ENCODE measurements at regions not wholly inside any gene's neighbourhood (a gene's known extent, or its start where the extent isn't known, plus 50 kb on each side); places are given as distances from the start of the nearest gene placed in this dataset.

DNA sequence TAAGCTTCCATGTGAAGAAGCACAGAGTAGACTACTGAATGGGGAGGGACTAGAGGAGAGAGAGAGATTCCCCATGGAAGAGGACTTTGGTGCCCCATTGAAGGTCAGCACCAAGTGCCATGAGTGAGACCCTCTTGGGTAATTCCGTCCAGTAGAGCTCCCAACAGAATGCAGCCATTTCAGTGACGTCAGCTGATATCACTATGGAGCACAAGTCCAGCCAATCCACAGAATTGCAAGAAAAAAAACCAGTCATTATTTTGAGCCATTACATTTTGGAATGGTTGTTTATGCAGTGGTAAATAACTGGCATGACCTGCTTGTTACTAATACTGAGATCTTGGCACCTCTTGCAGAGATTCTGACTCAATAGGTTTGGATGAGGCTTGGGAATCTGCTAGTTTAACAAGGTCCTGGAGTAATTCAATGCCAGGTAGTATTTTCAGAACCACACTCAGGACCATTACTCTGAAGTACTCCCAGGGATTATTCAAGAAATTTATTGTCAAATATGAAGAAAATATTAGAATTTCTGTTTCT is 52.6 kb upstream of the SP8 start:
- H3K36me3 ChIP-seq (ENCODE audit: insufficient read depth, low read length) = no peaks in the 10 kb centered on the region
- peaks cover 0 to 1% of the 10 kb centered on the region in 2 donors for H3K27me3 Mint-ChIP-seq
- H3K27me3 ChIP-seq (ENCODE audit: insufficient read depth, low read length) = no peaks in the 10 kb centered on the region
- no peaks in the 10 kb centered on the region for H3K4me1 ChIP-seq (ENCODE audit: insufficient read depth, low read length)
- no peak overlapping the region for H3K27ac ChIP-seq (ENCODE audit: low read depth, low read length)
- H3K36me3 Mint-ChIP-seq = no peaks in the 10 kb centered on the region
- no peak overlapping the region for H3K27ac Mint-ChIP-seq
- H3K4me3 ChIP-seq (ENCODE audit: low read length in 2 of 2) = no peak overlapping the region
- intact Hi-C loops (cut with micrococcal nuclease) = no loop called here
- peaks cover 0 to 3% (median 0%) of the 10 kb centered on the region in 8 donors for H3K9me3 Mint-ChIP-seq
- no peak for DNase-seq
- H3K9me3 ChIP-seq (ENCODE audit: control insufficient read depth in 1 of 2, low read length in 2 of 2) = no peaks in the 10 kb centered on the region
- ChIA-PET CTCF (ENCODE audit: partially characterized antibody) (no interaction called here), POLR2A (ENCODE audit: partially characterized antibody) (no interaction called here)
- H3K4me1 Mint-ChIP-seq = no peaks in the 10 kb centered on the region
- H3K4me3 Mint-ChIP-seq = no peak overlapping the region

DNA sequence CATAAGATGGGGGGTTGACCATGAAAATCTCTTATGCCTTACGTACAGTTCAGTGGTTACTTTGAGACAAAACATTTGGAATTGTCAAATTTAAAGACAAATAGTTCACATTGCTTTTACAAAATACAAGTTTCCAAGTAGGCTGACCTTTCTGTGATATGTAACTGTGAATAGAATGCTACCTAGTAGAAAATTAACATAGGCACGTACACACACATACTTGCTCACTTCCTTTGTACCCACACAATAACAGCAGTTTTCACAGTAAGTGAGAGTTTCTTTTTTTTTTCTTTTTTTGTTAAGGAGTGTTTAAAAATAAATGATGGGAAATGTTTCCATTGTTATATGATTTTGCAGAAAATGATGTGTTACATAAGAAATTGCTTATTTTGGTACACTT is 53.3 kb upstream of the SP8 start:
- H3K4me3 Mint-ChIP-seq = no peak overlapping the region
- CTCF ChIA-PET (ENCODE audit: partially characterized antibody) = interaction anchor here (0.6 kb wide), 1 partner anchor 36 kb away, joined by 4 read pairs; no protein-coding TSS in a partner anchor

DNA sequence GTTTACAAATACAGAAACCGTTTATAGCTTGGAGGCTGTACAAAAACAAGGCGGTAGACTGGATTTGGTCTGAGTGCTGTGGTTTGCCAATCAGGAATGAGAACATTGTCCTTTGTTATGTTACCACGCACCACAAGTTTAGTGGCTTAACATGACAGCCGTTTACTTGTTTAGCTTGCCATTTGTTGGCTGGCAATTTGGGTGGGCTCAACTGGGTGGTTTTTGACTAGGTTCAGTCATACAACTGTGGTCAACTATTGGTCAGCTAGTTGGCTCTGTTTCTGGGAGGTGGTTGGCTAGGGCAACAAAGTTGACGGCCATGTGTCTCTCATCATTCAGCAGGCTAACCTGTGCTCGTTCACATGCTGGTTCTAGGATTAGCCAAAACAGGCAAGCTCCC is 60.1 kb upstream of the SP8 start:
- Mint-ChIP-seq H3K36me3 (no peaks in the 10 kb centered on the region), H3K27ac (no peak overlapping the region), H3K4me1 (no peaks in the 10 kb centered on the region), H3K9me3 (peaks cover 0 to 3% (median 0%) of the 10 kb centered on the region in 8 donors), H3K4me3 (no peak overlapping the region), H3K27me3 (peaks cover 0 to 5% of the 10 kb centered on the region in 2 donors)
- Histone ChIP-seq H3K4me3 (ENCODE audit: low read length in 2 of 2) (no peak overlapping the region), H3K27ac (ENCODE audit: low read depth, low read length) (no peak overlapping the region), H3K27me3 (ENCODE audit: insufficient read depth, low read length) (no peaks in the 10 kb centered on the region), H3K9me3 (ENCODE audit: control insufficient read depth in 1 of 2, low read length in 2 of 2) (no peaks in the 10 kb centered on the region), H3K4me1 (ENCODE audit: insufficient read depth, low read length) (no peaks in the 10 kb centered on the region), H3K36me3 (ENCODE audit: insufficient read depth, low read length) (no peaks in the 10 kb centered on the region)
- CTCF ChIA-PET (ENCODE audit: partially characterized antibody) = no interaction called here
- no peak for DNase-seq
- intact Hi-C loops (cut with micrococcal nuclease) = no loop called here
- POLR2A ChIA-PET (ENCODE audit: partially characterized antibody) = no interaction called here

More for the DNA sequence above, 53.3 kb upstream of the SP8 start:
- H3K9me3 ChIP-seq (ENCODE audit: control insufficient read depth in 1 of 2, low read length in 2 of 2) = no peaks in the 10 kb centered on the region
- Mint-ChIP-seq H3K4me1 (no peaks in the 10 kb centered on the region), H3K27ac (no peak overlapping the region), H3K36me3 (no peaks in the 10 kb centered on the region), H3K27me3 (peaks cover 0 to 1% of the 10 kb centered on the region in 2 donors), H3K9me3 (peaks cover 0 to 2% (median 0%) of the 10 kb centered on the region in 8 donors)
- POLR2A ChIA-PET (ENCODE audit: partially characterized antibody) = no interaction called here
- intact Hi-C loops (cut with micrococcal nuclease) = no loop called here
- H3K4me3 ChIP-seq (ENCODE audit: low read length in 2 of 2) = no peak overlapping the region
- DNase-seq = no peak
- no peaks in the 10 kb centered on the region for H3K4me1 ChIP-seq (ENCODE audit: insufficient read depth, low read length)
- H3K27me3 ChIP-seq (ENCODE audit: insufficient read depth, low read length) = no peaks in the 10 kb centered on the region
- no peak overlapping the region for H3K27ac ChIP-seq (ENCODE audit: low read depth, low read length)
- H3K36me3 ChIP-seq (ENCODE audit: insufficient read depth, low read length) = no peaks in the 10 kb centered on the region

DNA sequence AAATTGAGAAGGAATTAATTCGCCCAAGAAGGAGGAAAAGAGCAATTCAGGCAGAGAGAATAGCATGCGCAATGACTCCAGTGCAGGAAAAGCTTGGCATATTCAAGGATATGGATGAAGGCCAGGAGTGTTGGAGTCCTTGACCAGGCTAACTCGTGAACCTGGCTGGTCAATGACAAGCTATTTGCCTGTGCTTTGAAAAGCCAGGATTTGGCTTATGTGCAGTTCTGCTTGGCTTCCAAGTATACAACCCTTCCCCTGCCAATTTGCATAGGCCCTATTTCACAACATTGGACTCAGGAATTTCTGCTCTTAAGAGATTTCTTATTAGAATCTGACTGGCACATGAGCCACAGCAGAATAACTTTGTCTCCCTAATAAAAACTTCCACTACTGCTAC is 72.3 kb upstream of the SP8 start:
- Mint-ChIP-seq H3K27ac (no peak overlapping the region), H3K36me3 (no peaks in the 10 kb centered on the region), H3K27me3 (no peaks in the 10 kb centered on the region), H3K4me1 (no peaks in the 10 kb centered on the region), H3K9me3 (no peaks in the 10 kb centered on the region), H3K4me3 (no peak overlapping the region)
- POLR2A ChIA-PET (ENCODE audit: partially characterized antibody) = no interaction called here
- no peaks in the 10 kb centered on the region for H3K27me3 ChIP-seq (ENCODE audit: insufficient read depth, low read length)
- CTCF ChIA-PET (ENCODE audit: partially characterized antibody) = no interaction called here
- H3K4me3 ChIP-seq (ENCODE audit: low read length in 2 of 2) = no peak overlapping the region
- H3K36me3 ChIP-seq (ENCODE audit: insufficient read depth, low read length) = no peaks in the 10 kb centered on the region
- no peak overlapping the region for H3K27ac ChIP-seq (ENCODE audit: low read depth, low read length)
- intact Hi-C loops (cut with micrococcal nuclease) = no loop called here
- H3K9me3 ChIP-seq (ENCODE audit: control insufficient read depth in 1 of 2, low read length in 2 of 2) = no peaks in the 10 kb centered on the region
- DNase-seq = no peak
- no peaks in the 10 kb centered on the region for H3K4me1 ChIP-seq (ENCODE audit: insufficient read depth, low read length)

DNA sequence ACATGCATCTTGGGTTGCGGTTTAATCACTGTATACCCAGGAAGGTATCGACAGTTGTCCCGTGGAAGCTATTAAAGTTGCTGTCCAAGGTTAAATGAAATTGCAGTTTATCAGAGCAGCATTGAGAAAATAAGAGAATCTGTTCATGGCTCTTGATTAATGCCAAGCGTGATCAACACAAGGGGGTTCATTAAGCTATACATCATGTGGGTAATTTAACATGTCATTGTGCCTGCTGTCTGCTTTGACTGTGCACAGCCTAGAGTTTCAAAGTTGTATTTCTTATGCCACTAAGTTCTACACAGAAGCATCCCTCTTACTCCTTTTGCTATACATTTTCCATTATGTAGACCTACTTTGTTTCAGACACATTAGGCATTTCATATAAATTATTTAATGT is 74.8 kb upstream of the SP8 start:
- H3K9me3 ChIP-seq (ENCODE audit: control insufficient read depth in 1 of 2, low read length in 2 of 2) = no peaks in the 10 kb centered on the region
- no peaks in the 10 kb centered on the region for H3K36me3 ChIP-seq (ENCODE audit: insufficient read depth, low read length)
- intact Hi-C loops (cut with micrococcal nuclease) = no loop called here
- no peak overlapping the region for H3K4me3 ChIP-seq (ENCODE audit: low read length in 2 of 2)
- Mint-ChIP-seq H3K36me3 (no peaks in the 10 kb centered on the region), H3K4me1 (no peaks in the 10 kb centered on the region), H3K27ac (no peak overlapping the region), H3K9me3 (no peaks in the 10 kb centered on the region), H3K4me3 (no peak overlapping the region), H3K27me3 (no peaks in the 10 kb centered on the region)
- no peaks in the 10 kb centered on the region for H3K27me3 ChIP-seq (ENCODE audit: insufficient read depth, low read length)
- no peak for DNase-seq
- CTCF ChIA-PET (ENCODE audit: partially characterized antibody) = no interaction called here
- H3K4me1 ChIP-seq (ENCODE audit: insufficient read depth, low read length) = no peaks in the 10 kb centered on the region
- no peak overlapping the region for H3K27ac ChIP-seq (ENCODE audit: low read depth, low read length)
- POLR2A ChIA-PET (ENCODE audit: partially characterized antibody) = no interaction called here

DNA sequence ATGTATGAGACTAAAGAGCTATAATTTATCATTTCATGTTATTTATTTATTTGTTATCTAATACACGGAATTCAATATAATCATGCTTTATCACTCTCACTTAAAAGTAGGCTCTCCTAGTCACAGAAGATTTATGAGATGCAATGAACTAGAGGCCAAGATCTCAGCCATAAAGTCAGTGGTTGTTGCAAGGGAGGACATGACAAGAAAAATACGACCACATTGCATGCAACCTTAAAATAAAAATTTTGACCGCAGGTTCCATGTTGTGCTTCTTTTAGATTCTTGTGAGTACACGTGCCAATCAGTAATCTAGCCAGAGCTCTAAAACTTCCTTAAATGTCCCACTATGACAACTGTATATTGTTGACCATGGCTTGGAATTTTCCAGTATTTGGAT is 75.9 kb upstream of the SP8 start:
- ChIA-PET POLR2A (ENCODE audit: partially characterized antibody) (no interaction called here), CTCF (ENCODE audit: partially characterized antibody) (no interaction called here)
- Mint-ChIP-seq H3K4me1 (no peaks in the 10 kb centered on the region), H3K27ac (no peak overlapping the region), H3K36me3 (no peaks in the 10 kb centered on the region), H3K9me3 (no peaks in the 10 kb centered on the region), H3K27me3 (no peaks in the 10 kb centered on the region), H3K4me3 (no peak overlapping the region)
- H3K9me3 ChIP-seq (ENCODE audit: control insufficient read depth in 1 of 2, low read length in 2 of 2) = no peaks in the 10 kb centered on the region
- DNase-seq = no peak
- H3K4me1 ChIP-seq (ENCODE audit: insufficient read depth, low read length) = no peaks in the 10 kb centered on the region
- no peaks in the 10 kb centered on the region for H3K27me3 ChIP-seq (ENCODE audit: insufficient read depth, low read length)
- no peak overlapping the region for H3K4me3 ChIP-seq (ENCODE audit: low read length in 2 of 2)
- H3K27ac ChIP-seq (ENCODE audit: low read depth, low read length) = no peak overlapping the region
- H3K36me3 ChIP-seq (ENCODE audit: insufficient read depth, low read length) = no peaks in the 10 kb centered on the region
- intact Hi-C loops (cut with micrococcal nuclease) = no loop called here

DNA sequence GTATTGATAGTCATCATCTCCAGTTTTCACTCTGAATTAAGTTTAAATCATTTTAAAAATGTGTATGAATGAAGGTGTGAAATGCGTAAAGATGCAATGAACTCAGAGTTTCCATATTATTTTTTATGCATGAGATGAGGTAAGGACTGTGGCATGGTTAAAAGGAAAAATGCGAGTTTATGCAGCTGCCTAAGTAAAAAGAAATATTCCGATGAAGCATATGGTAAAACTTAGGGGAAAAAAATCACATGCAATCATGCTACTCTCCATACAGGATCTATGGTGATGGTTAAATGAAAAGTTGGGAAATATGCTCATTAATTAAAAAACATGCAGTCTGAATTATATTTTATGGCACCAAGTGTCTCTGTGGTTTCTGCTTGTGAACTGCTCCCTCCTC is 77.5 kb upstream of the SP8 start:
- Histone ChIP-seq H3K4me1 (ENCODE audit: insufficient read depth, low read length) (no peaks in the 10 kb centered on the region), H3K27ac (ENCODE audit: low read depth, low read length) (no peak overlapping the region), H3K4me3 (ENCODE audit: low read length in 2 of 2) (no peak overlapping the region), H3K36me3 (ENCODE audit: insufficient read depth, low read length) (no peaks in the 10 kb centered on the region), H3K9me3 (ENCODE audit: control insufficient read depth in 1 of 2, low read length in 2 of 2) (no peaks in the 10 kb centered on the region), H3K27me3 (ENCODE audit: insufficient read depth, low read length) (no peaks in the 10 kb centered on the region)
- Mint-ChIP-seq H3K36me3 (no peaks in the 10 kb centered on the region), H3K4me1 (no peaks in the 10 kb centered on the region), H3K9me3 (no peaks in the 10 kb centered on the region), H3K27me3 (no peaks in the 10 kb centered on the region), H3K4me3 (no peak overlapping the region), H3K27ac (no peak overlapping the region)
- POLR2A ChIA-PET (ENCODE audit: partially characterized antibody) = no interaction called here
- intact Hi-C loops (cut with micrococcal nuclease) = no loop called here
- no peak for DNase-seq
- CTCF ChIA-PET (ENCODE audit: partially characterized antibody) = no interaction called here

DNA sequence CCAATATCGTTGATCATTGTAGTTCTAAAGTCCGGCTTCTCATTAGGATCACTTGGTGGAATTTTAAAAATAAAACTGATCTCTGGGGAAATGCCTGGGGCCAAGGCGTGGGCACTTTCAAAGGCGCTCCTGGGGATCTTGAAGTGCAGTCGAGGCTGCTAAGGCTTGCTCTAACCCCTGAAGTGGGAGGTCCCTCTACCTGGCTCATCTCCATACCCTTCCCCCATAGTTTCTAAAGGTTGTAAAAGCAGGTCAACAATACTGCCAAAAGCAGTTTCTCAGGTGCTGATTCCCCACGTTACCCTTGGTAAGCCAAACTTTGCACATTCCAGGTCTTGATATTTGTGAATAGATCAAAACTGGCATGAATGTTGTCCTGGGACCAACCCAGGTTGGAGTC is 79.0 kb upstream of the SP8 start:
- Mint-ChIP-seq H3K4me3 (no peak overlapping the region), H3K27me3 (no peaks in the 10 kb centered on the region), H3K36me3 (no peaks in the 10 kb centered on the region), H3K9me3 (no peaks in the 10 kb centered on the region), H3K4me1 (no peaks in the 10 kb centered on the region), H3K27ac (no peak overlapping the region)
- Histone ChIP-seq H3K36me3 (ENCODE audit: insufficient read depth, low read length) (no peaks in the 10 kb centered on the region), H3K27me3 (ENCODE audit: insufficient read depth, low read length) (no peaks in the 10 kb centered on the region), H3K27ac (ENCODE audit: low read depth, low read length) (no peak overlapping the region), H3K4me1 (ENCODE audit: insufficient read depth, low read length) (no peaks in the 10 kb centered on the region), H3K9me3 (ENCODE audit: control insufficient read depth in 1 of 2, low read length in 2 of 2) (no peaks in the 10 kb centered on the region), H3K4me3 (ENCODE audit: low read length in 2 of 2) (no peak overlapping the region)
- ChIA-PET POLR2A (ENCODE audit: partially characterized antibody) (no interaction called here), CTCF (ENCODE audit: partially characterized antibody) (no interaction called here)
- no peak for DNase-seq
- intact Hi-C loops (cut with micrococcal nuclease) = no loop called here

Measured in CD4-positive, alpha-beta memory T cell (primary cell).